ENCODE measurements at regions not wholly inside any gene's neighbourhood (a gene's known extent, or its start where the extent isn't known, plus 50 kb on each side); places are given as distances from the start of the nearest gene placed in this dataset.

DNA sequence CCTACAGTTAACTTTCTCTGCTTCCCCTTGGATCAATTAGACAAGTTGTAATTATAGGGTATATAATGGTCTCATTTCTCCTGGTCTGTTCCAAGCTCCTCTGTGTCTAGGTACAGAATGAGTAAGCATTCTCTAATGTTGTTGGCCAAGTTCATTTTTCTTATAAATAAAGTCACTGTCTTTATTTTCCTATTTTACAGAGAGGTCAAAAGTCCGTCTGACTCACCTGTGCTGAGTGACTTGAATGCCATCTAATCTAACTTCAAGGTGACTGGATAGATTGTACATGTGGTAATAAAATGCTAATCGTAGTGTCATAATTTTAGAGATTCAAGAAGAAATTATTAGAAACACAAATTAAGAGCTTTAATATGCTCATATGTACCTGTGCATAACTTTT is 500.2 kb downstream of the PDCD6IP start:
- H3K9me3 ChIP-seq (ENCODE audit: control insufficient read depth, insufficient read depth, low read depth, low read length) = no peaks in the 10 kb centered on the region
- intact Hi-C loops (cut with micrococcal nuclease; ENCODE audit: unreplicated experiment) (no loop called here), in situ Hi-C loops (cut with HindIII; ENCODE audit: low pct_unique_long_range_greater_than_20kb, low sequenced_read_pairs) (no loop called here)
- POLR2A ChIA-PET = no interaction called here
- no peak for DNase-seq (ENCODE audit: low read depth, low spot score)
- no peaks in the 10 kb centered on the region for H3K36me3 ChIP-seq (ENCODE audit: control insufficient read depth, insufficient read depth, low read length)
- no peaks in the 10 kb centered on the region for H3K27me3 ChIP-seq (ENCODE audit: control insufficient read depth, insufficient read depth, low read length)
- no peak overlapping the region for H3K27ac ChIP-seq (ENCODE audit: low read length)
- BruUV-seq (replicated peaks) = no TSS peak
- no peaks in the 10 kb centered on the region for H3K4me1 ChIP-seq (ENCODE audit: control insufficient read depth, insufficient read depth, low read length)
- TF ChIP-seq SIN3A (IDR thresholded peaks at IDR 0.05; ENCODE audit: borderline replicate concordance, insufficient read depth, low read depth, low read length) (no peak), TCF7L2 (IDR thresholded peaks at IDR 0.05; ENCODE audit: low read depth, low read length) (no peak)
- TF ChIP-seq, protein P1, sequence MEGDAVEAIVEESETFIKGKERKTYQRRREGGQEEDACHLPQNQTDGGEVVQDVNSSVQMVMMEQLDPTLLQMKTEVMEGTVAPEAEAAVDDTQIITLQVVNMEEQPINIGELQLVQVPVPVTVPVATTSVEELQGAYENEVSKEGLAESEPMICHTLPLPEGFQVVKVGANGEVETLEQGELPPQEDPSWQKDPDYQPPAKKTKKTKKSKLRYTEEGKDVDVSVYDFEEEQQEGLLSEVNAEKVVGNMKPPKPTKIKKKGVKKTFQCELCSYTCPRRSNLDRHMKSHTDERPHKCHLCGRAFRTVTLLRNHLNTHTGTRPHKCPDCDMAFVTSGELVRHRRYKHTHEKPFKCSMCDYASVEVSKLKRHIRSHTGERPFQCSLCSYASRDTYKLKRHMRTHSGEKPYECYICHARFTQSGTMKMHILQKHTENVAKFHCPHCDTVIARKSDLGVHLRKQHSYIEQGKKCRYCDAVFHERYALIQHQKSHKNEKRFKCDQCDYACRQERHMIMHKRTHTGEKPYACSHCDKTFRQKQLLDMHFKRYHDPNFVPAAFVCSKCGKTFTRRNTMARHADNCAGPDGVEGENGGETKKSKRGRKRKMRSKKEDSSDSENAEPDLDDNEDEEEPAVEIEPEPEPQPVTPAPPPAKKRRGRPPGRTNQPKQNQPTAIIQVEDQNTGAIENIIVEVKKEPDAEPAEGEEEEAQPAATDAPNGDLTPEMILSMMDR (IDR thresholded peaks at IDR 0.05) = no peak
- no peak for ATAC-seq
- CTCF ChIA-PET = no interaction called here
- H3K4me3 ChIP-seq (ENCODE audit: low read depth in 2 of 2, low read length in 2 of 2) = no peak overlapping the region

DNA sequence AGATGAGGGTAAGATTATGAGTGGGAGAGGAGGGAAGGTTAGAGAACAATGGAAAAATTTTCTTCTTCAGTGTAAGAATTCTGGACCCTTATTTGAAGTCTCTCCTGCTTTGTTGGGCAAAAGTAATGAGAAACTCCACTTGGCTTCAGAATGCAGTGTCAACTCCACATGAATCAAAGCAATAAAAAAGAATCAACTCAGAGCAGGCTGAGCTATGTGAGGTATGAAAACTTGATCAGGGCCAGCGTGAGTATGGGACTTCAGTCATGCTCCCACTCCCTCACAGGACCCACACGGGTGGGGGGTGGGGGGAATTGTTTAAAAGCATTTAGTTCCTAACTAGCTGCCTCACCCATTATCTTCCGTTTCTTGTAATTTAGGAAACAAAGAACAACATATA is 502.2 kb downstream of the PDCD6IP start:
- POLR2A ChIA-PET = no interaction called here

More for the DNA sequence above, 502.2 kb downstream of the PDCD6IP start:
- in situ Hi-C loops (cut with HindIII; ENCODE audit: low pct_unique_long_range_greater_than_20kb, low sequenced_read_pairs) = no loop called here
- intact Hi-C loops (cut with micrococcal nuclease; ENCODE audit: unreplicated experiment) = no loop called here
- CTCF ChIA-PET = no interaction called here
- H3K27ac ChIP-seq (ENCODE audit: low read length) = no peak overlapping the region
- ATAC-seq (no peak), DNase-seq (ENCODE audit: low read depth, low spot score) (no peak)
- no peaks in the 10 kb centered on the region for H3K27me3 ChIP-seq (ENCODE audit: control insufficient read depth, insufficient read depth, low read length)
- no peak overlapping the region for H3K4me3 ChIP-seq (ENCODE audit: low read depth in 2 of 2, low read length in 2 of 2)
- no peaks in the 10 kb centered on the region for H3K36me3 ChIP-seq (ENCODE audit: control insufficient read depth, insufficient read depth, low read length)
- no peaks in the 10 kb centered on the region for H3K4me1 ChIP-seq (ENCODE audit: control insufficient read depth, insufficient read depth, low read length)
- TF ChIP-seq SIN3A (IDR thresholded peaks at IDR 0.05; ENCODE audit: borderline replicate concordance, insufficient read depth, low read depth, low read length) (no peak), TCF7L2 (IDR thresholded peaks at IDR 0.05; ENCODE audit: low read depth, low read length) (no peak), POLR2AphosphoS5 (IDR thresholded peaks at IDR 0.05; ENCODE audit: low read depth, low read length) (no peak)
- TF ChIP-seq, protein P1 (IDR thresholded peaks at IDR 0.05) = no peak
- TF ChIP-seq, protein P2, sequence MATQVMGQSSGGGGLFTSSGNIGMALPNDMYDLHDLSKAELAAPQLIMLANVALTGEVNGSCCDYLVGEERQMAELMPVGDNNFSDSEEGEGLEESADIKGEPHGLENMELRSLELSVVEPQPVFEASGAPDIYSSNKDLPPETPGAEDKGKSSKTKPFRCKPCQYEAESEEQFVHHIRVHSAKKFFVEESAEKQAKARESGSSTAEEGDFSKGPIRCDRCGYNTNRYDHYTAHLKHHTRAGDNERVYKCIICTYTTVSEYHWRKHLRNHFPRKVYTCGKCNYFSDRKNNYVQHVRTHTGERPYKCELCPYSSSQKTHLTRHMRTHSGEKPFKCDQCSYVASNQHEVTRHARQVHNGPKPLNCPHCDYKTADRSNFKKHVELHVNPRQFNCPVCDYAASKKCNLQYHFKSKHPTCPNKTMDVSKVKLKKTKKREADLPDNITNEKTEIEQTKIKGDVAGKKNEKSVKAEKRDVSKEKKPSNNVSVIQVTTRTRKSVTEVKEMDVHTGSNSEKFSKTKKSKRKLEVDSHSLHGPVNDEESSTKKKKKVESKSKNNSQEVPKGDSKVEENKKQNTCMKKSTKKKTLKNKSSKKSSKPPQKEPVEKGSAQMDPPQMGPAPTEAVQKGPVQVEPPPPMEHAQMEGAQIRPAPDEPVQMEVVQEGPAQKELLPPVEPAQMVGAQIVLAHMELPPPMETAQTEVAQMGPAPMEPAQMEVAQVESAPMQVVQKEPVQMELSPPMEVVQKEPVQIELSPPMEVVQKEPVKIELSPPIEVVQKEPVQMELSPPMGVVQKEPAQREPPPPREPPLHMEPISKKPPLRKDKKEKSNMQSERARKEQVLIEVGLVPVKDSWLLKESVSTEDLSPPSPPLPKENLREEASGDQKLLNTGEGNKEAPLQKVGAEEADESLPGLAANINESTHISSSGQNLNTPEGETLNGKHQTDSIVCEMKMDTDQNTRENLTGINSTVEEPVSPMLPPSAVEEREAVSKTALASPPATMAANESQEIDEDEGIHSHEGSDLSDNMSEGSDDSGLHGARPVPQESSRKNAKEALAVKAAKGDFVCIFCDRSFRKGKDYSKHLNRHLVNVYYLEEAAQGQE (IDR thresholded peaks at IDR 0.05; ENCODE audit: insufficient read depth in 1 of 2, low read depth in 2 of 2, low read length in 1 of 2) = no peak
- no TSS peak for BruUV-seq (replicated peaks)
- H3K9me3 ChIP-seq (ENCODE audit: control insufficient read depth, insufficient read depth, low read depth, low read length) = no peaks in the 10 kb centered on the region
